IPS-NIHi7 (cell line): ENCODE measurements at regions not wholly inside any gene's neighbourhood (a gene's known extent, or its start where the extent isn't known, plus 50 kb on each side); places are given as distances from the start of the nearest gene placed in this dataset.

Experiments used
- DNase-seq: peaks from one replicate; pipeline ENCODE4 v3.0.0; 2012; ENCODE audit warnings: mixed read lengths; ENCODE audit errors: extremely low spot score

- DNase-seq, result no peak
Observed at GRCh38 chr21:32135401-32136363, 143.2 kb downstream of the MIS18A start.

- DNase-seq, result no peak
Observed at GRCh38 chr21:32134441-32135130, 144.3 kb downstream of the MIS18A start.

- no peak for DNase-seq
Observed at GRCh38 chr21:32132881-32133280, 146.0 kb downstream of the MIS18A start.

- no peak for DNase-seq
Observed at GRCh38 chr21:32132409-32132808, 146.4 kb downstream of the MIS18A start.

GRCh38 chr21:32131960-32132359, 146.9 kb downstream of the MIS18A start:
- DNase-seq, result no peak

- no peak for DNase-seq
Observed at GRCh38 chr21:32131164-32131563, 147.7 kb downstream of the MIS18A start.

GRCh38 chr21:32130031-32130891, 148.6 kb downstream of the MIS18A start:
- DNase-seq, result no peak

GRCh38 chr21:32127081-32127480, 151.8 kb downstream of the MIS18A start:
- DNase-seq, result no peak

- no peak for DNase-seq
Observed at GRCh38 chr21:32122082-32122481, 156.8 kb downstream of the MIS18A start.

GRCh38 chr21:32120230-32120629, 158.6 kb downstream of the MIS18A start:
- DNase-seq, result no peak

- DNase-seq, result no peak
Observed at GRCh38 chr21:32119811-32120210, 159.0 kb downstream of the MIS18A start.

- DNase-seq, result no peak
Observed at GRCh38 chr21:32119389-32119788, 159.5 kb downstream of the MIS18A start.

GRCh38 chr21:32114419-32115035, 164.3 kb downstream of the MIS18A start:
- no peak for DNase-seq

GRCh38 chr21:32113486-32113885, 165.4 kb downstream of the MIS18A start:
- no peak for DNase-seq

GRCh38 chr21:32112195-32112594, 166.7 kb downstream of the MIS18A start:
- DNase-seq, result no peak

GRCh38 chr21:32108566-32108965, 170.3 kb downstream of the MIS18A start:
- no peak for DNase-seq

GRCh38 chr21:32103361-32103760, 175.5 kb downstream of the MIS18A start:
- no peak for DNase-seq

- DNase-seq, result no peak
Observed at GRCh38 chr21:32102426-32102825, 176.4 kb downstream of the MIS18A start.

GRCh38 chr21:32101277-32101676, 177.6 kb downstream of the MIS18A start:
- no peak for DNase-seq

GRCh38 chr21:32100423-32100822, 178.4 kb downstream of the MIS18A start:
- no peak for DNase-seq

- DNase-seq, result no peak
Observed at GRCh38 chr21:32099812-32100416, 178.9 kb downstream of the MIS18A start.
